GM19023 (cell line): ENCODE measurements at regions not wholly inside any gene's neighbourhood (a gene's known extent, or its start where the extent isn't known, plus 50 kb on each side); places are given as distances from the start of the nearest gene placed in this dataset.
"Not testable (repeated sequence)": the region's sequence is repeated elsewhere in the genome, so short reads cannot be mapped to it uniquely, and the experiment has no call there.

Experiments used
- ATAC-seq: cut with Tn5 transposase; IDR thresholded peaks from one replicate; pipeline ENCODE4 v1.9.1; 2021; ENCODE audit warnings: mild to moderate bottlenecking, moderate library complexity; ENCODE audit not compliant: unreplicated experiment

DNA sequence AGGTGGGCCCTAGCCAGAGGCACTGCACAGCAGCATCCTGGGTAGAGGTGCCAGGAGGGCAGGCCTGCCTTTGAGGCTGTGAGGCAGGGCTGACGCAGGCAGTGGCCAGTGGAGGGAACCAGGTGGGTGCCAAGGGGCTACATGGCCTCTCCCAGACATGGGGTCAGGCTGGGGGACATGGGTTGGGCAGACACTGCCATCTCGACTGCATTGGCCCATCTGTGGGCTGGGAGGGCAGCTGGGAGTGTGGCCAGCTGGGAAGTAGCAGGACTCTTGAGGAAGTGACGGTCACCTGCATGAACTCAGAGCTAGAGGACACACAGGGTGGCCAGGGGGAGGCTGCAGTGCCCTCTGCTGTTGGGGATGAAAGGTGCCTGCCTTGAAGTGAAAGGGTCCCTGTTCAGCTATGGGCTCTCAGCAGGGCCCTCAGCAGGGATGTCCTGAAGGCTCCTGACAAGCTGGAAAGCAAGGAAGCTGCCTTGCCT lies 294.6 kb downstream of the CCDC74A start:
- not testable (repeated sequence) for ATAC-seq

DNA sequence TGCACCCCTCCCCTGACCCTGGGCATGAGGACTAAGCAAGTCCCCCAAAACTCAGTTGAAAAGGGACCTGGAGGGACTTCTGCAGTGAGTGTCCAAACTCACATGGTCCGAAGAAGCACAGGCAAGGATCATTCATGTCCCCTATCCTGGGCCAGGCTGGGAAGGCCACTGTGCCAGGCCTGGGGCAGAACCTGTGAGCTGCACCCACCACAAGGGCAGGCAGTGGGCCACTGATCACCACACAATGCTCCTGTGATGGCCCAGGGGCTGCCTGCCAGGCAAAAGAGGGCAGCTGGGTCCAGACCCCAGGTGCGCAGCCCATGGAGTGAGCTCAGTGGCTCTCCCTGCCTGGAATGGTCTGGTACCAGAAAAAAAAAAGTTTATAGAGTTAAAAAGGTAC lies 295.4 kb downstream of the CCDC74A start:
- not testable (repeated sequence) for ATAC-seq

DNA sequence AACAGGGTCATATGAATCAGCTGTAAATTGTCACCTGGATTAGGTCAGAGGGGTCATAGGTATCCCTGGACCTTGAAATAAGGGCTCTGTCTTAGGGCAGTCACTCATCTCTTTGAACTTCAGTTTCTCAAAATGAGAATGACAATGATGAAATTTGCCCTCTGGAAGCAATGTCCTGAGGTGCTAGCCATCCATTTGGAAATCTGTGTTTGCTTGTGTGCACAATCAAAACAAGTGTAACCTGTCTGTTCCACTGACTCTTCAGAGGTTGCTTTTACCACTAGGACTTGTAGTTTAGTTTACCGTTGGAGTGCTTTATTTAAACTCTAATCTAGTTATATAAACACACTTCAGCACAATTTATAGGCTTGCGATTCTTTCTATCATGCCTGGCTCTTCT lies 297.3 kb downstream of the CCDC74A start:
- ATAC-seq: not testable (repeated sequence)

DNA sequence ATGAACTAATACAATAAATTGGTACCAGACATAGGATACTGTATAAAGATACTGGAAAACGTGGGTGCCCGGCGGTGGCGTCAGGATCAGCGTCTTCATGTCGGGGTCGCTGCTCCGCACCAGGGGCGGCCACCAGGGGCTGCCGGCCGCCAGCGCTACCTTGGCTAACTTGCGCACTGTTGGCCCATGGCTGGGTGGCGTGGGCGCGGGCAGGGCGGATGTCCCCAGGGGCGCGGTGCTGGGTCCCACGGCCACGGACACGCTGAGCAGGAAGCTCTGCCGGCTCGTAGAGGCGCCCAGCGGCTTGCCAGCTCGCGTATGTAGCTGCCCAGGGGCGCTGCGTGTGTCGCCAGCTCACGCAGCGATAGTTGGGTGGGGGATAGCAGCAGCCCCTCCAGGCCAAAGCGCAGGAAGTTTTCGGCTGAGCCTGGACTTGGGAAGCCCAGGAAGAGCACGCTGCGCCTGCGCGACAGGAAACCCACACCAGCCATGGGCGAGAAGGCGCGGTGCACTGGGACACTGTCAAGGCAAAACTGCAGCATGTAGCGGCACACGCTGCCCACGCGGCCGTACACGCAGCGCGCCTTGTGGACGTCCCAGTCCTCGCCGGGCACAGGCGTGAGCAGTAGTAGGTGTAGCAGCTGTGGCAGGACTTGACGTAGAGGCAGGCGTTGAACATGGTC lies 299.9 kb downstream of the CCDC74A start:
- no peak for ATAC-seq

DNA sequence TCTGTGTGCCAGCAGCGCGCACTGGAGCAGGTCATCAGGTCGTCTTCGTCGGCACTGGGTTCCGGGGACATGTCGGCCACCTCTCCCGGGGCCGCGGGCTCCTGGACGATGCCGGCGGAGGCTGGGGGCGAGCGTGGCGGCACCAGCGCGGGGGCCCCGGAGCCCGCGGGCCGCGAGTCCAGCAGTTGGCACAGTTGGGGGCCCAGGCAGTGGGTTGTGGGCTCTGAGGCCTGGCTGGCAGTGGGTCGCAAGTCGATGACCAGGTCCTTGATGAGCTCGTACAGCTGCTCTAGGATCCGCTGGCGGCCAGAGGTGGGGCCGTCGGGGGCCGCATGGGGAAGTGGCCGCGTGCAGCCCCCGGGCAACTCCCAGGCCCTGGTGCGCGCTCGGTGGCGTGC lies 300.5 kb downstream of the CCDC74A start:
- no peak for ATAC-seq

DNA sequence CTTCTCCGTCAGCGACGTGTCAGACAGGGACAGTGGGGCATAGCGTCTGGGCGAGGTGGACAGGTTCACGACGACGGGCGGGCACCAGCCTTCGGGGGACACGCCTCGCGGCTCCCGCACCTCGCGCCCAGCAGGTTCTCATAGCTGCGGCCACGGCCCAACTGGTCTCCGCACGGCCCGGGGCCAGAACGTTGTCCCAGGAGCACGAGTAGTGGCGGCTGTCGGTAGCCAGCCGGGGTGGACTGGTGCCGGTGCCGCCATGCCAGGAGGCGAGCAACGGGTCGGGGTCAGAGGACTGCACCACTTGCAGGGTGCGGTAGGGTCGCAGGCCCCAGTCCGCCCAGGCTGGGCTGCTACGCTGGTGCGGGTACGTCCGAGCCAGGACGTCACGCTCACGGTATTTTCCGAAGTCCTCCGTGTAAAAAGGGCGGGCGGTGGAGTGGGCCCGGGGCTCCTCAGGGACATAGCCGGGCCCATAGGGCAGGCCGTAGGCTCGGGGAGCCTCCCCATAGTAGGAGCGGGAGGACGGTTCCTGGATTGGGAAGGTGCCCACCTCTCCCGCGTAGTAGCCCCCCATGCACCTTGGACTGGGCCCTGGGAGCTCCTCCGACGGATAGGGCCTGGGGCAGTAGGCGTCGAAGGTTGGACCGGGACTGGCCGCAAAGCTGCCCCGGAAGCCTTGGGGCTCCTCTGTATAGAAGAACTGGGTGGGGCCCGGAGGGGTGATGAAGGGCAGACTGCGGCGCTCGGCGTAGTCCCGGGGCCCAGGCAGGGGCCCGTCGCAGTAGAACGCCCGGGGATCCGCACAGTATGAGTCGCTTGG lies 301.2 kb downstream of the CCDC74A start:
- not testable (repeated sequence) for ATAC-seq

DNA sequence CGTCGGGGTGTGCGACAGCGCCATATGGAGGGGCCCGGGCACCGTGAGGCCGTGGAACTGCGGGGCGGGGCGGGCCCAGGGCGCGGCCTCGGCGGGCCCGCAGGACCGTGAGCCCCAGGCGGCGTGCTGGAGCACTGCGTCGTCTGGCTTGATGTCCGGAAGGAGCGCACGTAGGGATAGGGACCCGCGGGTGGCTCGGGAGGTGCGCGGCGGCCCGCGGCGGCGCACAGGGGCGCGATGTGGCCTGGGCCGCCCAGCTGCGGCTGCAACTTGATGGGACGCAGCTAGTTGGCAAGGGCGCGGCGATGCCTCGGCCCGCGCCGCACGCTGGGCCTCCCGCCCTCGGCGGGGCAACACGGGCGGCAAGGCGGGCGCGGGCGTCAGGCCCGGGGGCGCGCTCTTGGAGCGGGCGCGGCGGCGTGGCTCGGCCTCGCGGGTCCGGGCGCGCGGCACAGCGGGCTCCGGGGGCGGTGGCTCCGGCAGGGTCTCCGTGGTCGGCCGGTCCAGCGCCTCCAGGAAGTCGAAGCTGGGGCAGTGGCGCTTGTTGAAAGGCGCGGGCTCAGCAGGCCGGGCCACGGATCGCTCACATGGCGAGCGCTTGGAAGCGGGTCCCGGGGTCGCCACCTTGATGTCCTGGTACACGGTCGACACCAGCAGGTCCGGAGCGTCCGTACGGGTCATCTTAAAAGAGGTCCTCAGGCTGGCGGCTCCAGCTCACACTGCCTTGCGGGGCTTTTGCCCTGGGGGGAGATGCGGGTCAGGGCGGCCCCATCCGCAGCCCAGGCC lies 302.0 kb downstream of the CCDC74A start:
- ATAC-seq: not testable (repeated sequence)

DNA sequence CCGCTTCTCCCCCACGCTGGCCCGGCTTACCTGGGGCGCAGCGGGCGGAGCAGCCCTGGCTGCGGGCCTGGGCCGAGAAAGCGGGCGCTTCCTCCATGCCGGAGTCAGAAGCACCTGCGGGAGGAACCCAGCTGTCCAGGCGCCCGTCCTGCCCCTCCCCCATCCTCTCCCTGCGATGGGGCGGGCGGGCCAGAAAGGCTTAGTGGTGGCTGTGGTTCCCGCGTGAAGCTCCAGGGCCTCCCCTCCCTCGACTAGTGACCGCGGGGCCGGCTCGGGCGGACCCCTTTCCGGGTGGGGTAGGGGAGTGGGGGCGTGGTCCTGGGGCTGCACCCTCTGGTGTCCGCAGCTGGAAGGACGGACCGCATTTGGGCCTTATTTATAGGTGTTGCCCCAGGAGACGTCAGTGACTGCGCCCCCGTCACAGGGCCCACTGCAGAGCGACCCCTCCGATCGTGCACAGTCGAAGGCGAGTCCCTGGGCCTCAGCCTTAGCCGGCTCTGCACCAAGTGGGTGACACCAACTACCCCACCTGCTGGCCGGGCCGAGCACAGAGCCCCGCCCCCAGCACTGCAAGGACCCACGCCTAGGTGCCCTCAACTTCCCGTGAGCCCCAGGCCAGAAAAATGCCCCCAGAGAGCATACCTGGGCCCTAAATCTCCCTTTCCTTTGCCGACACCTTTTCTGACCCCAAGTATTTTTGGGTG lies 302.7 kb downstream of the CCDC74A start:
- not testable (repeated sequence) for ATAC-seq

DNA sequence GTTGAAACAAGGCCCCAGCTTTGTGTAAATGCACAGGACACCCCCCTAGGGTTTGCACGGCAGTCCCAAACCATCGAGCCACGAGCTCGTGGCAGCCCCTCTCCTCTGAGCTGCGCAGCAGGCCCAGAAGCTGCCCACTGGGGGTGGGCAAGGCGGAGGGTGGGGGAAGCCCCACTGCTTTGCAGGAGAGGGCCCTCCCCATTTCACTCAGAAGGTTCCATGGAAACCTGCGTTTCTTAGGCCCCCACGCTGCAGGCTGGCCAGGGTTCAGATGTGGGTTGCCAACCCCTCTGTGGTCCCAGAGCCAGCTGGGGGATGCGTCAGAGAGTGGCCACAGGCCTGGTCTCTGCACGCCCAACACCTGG lies 303.2 kb downstream of the CCDC74A start:
- ATAC-seq: not testable (repeated sequence)

DNA sequence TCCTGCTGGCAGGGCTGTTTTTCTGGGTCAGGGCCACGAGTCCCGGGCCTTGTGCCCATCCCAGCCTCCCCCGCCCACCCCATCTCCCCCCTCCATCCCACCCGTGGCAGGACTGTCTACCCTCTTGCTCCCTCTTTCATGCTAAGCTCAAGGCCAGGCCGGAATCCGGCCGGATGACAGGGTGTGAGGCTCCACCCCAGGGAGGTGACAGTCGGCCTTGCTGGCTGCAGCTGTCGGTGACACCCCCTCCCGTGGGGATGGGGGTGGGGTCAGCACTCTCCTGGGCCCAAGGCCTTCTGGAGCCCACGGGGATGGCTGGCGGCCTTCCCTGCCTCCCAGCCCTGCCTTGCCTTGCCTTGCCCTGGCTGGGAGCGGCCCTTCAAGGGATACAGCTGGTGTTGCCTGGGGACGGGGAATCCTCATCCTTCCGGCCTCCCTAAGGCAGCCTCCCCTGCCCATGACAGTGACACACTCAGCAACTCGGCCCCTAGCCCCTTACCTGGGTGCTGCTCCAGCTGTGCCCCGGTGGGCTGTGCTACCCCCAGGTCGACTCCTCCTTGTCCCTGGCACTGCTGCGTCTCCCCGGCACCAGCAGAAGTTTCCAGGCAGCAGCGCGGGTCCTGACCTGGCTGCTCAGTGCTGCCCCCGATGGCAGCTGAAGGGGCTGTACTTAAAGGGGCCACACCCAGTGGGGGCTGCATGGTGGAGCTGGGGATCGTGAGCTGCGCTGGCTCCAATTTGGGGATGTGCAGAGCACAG lies 303.9 kb downstream of the CCDC74A start:
- not testable (repeated sequence) for ATAC-seq

DNA sequence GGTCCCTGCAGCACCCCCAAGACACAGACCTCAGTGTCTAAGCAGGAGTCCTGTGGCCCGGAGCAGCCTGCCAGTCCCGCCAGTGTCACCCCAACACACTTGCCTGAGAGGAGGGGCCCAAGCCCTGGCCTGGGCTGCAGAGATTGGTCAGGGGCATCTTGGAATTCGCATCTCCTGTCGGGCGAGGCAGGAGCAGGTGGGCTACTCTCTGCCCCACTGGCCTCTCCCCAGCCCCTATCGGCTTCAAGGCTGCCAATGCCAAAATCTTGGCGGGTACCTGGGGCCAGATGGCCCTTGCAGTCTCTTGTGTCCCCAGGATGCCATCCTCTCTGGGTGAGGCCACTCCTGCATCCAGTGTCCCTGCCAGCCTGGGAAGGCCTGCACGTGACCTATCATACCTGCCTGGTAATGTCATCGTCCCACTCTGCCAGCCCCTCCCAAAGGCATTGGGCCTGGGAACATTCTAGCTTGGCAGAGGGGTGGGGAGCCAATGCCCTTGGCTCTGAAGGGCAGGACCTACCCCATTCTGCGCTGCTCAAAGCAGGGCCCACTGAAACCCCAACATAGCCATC lies 304.6 kb downstream of the CCDC74A start:
- ATAC-seq: not testable (repeated sequence)

DNA sequence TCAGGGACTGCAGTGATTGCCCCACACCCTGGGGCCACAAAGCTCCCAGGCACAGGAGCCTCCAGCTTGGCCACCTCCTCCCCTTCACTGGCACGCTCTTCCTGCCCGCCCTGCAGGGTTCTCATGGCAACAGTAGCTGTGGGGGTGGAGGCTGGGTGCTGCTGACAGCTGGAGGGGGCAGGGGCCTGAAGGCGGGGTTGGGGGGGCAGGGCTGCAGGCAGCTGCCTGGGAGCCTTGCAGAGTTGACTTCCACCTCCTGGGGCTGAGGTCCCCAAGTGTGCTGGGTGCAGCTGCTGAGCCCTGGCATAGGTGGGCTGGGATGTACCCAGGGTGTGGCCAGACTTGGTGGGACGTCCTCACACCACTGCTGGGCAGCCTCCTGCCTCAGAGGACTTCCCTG lies 305.2 kb downstream of the CCDC74A start:
- ATAC-seq: not testable (repeated sequence)

DNA sequence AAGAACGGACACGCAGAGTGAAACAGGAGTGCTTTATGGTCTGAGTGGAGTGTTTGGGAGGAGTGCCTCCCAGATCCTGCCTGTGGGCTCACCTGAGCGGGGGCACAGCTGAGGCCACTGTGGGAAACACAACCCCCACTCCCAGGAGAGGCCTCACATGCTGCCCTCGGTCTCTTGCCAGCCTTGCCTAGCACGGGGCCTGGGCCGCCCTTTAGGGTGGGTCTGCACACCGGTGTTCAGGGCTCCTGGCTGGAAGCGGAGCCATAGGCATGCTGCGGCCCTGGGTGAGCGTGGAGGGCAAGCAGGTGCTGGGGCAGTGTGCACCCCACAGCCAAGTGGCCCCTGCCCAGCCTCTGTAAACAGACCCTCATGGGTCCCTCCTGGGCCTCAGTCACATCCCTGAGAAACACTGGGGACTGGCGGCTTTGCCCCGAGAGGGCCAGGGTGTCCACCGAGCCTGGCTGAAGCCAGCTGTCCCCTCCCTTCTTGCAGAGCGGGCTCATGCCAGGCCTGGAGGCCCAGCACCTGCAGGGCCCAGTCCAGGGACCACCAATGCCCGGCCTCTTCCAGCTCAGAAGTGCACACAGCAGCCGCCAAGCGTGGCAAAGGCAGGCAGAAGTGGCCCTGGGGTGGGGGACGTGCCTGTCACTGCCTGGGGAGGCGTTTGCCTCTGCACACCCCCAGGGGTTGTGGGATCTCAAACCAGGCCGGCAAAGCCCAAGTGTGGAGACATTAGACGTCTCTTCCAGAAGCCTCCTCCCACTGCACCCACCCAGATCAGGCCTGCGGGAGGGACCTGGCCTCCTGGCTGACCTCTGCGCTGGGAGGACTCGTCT lies 305.9 kb downstream of the CCDC74A start:
- not testable (repeated sequence) for ATAC-seq

DNA sequence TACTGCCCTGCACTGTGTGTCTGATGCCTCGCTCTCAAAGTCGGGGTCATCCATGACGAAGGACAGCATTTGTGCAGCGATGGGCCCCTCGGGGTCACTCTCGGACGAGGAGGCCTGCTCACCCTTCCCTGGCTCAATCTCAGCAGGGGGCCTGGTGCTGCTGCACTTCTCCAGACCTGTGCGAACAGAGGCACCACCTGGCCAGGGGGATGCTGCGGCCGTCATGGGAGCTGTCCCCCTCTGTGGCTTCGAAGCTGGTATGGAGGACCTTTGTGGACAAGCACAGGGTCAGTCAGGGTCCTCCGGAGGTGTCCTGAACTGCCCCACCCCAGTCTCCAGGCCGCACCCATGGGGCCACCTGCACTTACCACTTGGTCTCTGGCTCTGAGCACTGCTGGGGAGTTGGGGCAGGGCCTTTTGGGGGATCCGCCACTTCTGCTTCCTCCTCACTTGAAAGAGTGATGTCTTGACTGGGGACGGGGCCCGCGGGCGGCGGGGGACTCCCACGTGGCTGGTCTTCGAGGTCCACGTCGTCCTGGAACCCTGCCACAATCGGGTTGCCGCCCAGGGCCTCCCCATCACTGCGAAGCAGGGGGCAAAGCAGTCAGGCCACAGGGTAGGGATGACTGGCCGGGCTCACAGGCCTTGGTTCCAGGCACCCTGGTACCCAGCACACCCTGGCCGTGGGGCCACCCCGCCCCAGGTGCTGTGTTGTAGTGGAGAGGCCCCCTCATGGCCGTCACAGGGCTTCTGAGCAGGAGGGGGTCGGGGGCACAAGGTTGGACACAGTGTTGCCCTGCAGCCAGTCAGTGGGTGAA lies 306.7 kb downstream of the CCDC74A start:
- not testable (repeated sequence) for ATAC-seq

DNA sequence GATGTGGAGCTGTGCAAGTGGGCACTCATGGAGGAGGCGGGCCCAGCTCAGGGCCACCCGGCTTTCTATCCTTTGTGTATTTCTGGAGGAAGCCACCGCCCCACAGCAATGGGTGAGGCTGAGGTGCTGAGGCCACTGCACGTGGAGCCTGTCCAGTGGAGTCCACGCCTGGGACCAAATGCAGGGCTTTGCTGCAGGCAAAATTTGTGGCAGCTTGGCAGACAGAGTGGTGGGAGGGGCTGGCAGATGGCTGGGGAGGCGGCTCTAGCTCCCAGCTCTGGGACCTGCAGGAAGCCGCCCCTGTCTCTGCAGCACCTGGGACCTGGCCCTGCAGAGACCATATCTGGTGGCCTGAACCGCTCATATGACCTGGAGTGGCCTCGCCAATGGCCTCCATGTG lies 307.3 kb downstream of the CCDC74A start:
- ATAC-seq: not testable (repeated sequence)

DNA sequence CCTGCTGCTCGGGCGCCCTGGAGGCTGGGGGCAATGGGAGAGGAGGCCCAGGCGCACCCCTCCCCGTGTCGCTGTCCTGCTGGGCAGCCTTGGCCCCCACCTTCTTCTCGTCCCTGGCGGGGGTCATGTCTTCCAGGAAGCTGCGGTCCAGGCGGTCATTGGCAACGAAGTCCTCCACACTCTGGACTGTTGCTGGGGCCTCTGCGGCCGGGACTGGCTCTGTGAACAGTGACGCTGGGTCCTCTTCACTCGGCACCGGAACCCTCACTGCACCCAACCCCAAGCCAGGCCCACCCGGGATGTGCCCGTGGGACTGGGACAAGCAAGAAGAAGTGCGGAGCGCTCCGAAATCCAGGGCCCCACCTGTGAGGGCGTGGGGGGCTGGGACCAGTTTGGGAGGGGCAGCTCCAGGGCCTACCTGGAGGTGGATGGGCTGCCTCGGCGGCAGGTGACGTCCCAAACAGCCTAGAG lies 308.0 kb downstream of the CCDC74A start:
- ATAC-seq: no peak

DNA sequence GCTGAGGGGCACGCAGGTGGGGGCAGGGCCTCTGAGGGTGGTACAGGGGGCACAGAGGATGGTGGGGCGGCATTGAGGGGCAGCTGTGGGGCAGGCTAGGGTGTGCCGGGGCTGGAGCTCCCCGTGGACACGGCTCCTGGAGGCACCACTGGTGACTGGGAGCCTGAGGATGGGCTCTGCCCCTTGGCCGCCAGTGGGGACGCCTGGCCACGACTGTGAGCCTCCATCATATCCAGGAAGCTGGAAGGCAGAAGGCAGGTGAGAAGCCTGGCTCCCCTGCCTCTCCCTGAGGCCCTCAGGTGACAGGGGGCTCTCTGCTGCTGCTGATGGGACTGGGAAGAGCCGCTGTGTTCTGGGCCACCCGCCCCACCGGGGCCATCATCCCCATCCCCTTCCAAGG lies 308.4 kb downstream of the CCDC74A start:
- not testable (repeated sequence) for ATAC-seq

DNA sequence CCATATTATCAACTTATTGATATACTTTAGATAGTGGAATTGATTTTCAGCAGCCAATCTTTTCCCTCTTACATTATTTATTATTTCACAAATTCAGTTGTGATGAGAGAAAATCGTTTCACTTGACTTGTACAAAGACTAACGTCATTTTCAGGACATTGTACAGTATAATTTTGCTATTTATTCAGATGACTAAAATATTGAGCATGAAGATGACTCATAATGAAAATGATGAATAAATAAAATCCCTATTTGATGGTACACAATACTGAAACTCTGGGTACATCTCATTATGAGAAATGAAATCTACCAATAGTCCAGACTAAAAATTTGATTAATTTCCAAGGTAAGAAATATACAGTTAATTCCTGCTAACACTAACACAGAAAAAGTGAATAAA lies 316.4 kb downstream of the CCDC74A start:
- not testable (repeated sequence) for ATAC-seq
